ENCODE measurements at regions not wholly inside any gene's neighbourhood (a gene's known extent, or its start where the extent isn't known, plus 50 kb on each side); places are given as distances from the start of the nearest gene placed in this dataset.
"Not testable (repeated sequence)": the region's sequence is repeated elsewhere in the genome, so short reads cannot be mapped to it uniquely, and the experiment has no call there.

- DNase-seq (ENCODE audit: low read depth) = no peak
Observed at GRCh38 chrX:46168254-46168653, 377.0 kb downstream of the ZNF674 start.

DNA sequence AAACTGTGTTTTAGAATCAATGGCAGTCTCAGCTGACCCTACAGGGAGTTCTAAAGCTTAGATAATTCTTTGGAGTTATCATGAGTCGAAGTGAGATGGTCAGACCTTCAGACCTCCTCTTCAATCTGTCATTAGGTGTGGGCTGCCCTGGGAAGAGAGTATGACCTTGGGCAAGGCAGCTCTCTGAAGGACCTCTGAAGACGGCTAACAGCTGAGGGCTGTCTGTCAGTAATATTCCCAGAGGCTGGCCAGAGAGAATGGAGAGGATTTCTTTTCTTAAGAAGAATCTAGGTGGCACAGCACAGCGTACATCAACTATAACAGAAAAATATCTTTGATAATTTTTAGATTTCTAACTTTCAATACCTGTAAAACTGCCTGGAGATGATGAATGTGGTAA, 379.4 kb downstream of the ZNF674 start:
- DNase-seq (ENCODE audit: low read depth) = no peak

DNA sequence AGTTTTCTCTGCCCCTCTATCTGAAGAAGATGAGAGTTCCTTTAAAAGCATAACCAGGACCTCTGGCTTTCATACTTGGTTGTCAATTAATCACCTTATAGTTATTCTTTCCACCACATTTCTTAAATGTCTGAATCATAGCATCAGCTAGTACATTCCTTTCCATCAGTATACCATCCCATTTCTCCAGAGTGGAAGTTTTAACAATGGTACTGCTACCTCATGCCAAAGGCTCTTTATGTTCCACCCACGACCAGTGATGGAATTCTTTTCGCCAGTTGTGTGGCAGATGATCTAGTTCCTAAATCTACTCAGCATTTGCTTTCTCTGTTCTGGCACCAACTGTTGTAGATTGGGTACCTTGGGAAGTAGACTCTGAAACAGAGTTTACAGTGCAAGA, 379.8 kb downstream of the ZNF674 start:
- peak; percentile 63 for DNase-seq (ENCODE audit: low read depth)

DNA sequence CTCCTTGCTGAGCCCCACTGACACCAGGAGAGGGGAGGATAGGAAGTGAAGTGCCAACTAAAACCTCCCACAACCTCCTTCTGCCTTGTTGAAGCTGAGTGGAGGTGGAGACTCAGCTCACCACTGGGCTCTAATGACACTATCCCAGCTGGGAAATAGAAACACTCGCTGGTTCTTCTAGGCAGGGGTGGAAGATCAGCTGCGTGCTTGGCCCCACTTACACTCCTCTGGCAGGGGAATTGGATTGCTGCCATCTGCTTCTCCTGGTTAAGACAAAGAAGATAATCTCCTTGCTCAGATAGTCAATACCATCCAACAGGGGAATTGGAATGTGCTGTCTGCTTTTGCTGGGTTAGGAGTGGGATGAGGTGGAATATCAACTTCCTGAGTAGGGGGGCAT, 392.5 kb downstream of the ZNF674 start:
- DNase-seq (ENCODE audit: low read depth) = no peak

GRCh38 chrX:46151332-46151731, 393.9 kb downstream of the ZNF674 start:
- DNase-seq (ENCODE audit: low read depth) = not testable (repeated sequence)

DNA sequence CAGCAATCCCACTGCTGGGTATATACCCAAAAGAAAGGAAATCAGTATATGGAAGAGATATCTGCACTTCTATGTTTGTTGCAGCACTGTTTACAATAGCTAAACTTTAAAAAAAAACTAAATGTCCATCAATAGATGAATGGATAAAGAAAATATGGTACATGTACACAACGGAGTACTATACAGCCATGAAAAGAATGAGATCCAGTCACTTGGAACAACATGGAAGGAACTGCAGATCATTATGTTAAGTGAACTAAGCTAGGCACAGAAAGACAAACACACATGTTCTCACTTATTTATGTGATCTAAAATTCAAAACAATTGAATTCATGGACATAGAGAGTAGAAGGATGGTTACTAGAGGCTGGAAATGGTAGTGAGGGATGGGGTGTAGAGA, 400.7 kb downstream of the ZNF674 start:
- DNase-seq (ENCODE audit: low read depth) = no peak

GRCh38 chrX:46140272-46140671, 404.9 kb downstream of the ZNF674 start:
- DNase-seq (ENCODE audit: low read depth) = peak; percentile 58

GRCh38 chrX:46130247-46130646, 415.0 kb downstream of the ZNF674 start:
- DNase-seq (ENCODE audit: low read depth) = no peak

DNA sequence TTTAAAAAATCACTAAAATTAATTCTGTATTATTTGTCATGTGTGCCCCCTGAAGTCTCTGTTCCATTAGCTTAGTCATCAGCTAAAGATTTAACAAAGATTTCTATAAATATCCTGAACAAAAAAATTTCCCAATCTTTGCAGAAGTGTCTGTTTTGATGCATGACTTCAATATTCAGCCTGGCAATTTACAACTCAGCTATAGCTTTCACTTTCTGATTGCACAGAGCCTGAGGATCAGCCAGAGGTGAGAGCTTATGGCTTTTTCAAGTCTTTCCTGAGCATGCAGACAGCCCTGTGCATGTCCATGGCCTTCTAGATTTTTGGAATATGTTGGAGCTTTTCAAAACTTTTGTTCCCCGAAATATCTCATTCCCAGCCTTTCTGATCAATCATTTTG, 420.1 kb downstream of the ZNF674 start:
- peak; percentile 12 for DNase-seq (ENCODE audit: low read depth)

- no peak for DNase-seq (ENCODE audit: low read depth)
Observed at GRCh38 chrX:46117234-46117633, 428.0 kb downstream of the ZNF674 start.

DNA sequence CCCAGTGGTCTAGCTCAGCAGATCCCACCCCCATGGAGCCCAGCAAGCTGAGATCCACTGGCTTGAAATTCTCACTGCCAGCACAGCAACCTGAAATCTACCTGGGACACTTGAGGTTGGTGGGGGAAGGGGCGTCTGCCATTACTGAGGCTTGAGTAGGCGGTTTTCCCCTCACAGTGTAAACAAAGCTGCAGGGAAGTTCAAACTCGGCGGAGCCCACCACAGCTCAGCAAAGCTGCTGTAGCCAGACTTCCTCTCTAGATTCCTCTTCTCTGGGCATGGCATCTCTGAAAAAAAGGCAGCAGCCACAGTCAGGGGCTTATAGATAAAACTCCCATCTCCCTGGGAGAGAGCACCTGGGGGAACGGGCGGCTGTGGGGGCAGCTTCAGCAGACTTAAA, 457.9 kb downstream of the ZNF674 start:
- not testable (repeated sequence) for DNase-seq (ENCODE audit: low read depth)

DNA sequence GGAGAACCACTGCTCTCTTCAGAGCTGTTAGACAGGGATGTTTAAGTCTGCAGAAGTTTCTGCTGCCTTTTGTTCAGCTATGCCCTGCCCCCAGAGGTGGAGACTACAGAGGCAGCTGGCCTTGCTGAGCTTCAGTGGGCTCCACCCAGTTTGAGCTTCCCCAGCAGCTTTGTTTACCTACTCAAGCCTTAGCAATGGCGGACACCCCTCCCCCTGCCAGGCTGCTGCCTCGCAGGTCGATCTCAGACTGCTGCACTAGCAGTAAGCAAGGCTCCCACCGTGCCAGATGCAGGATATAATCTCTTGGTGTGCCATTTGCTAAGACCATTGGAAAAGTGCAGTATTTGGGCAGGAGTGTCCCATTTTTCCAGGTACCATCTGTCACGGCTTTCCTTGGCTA, 465.1 kb downstream of the ZNF674 start:
- not testable (repeated sequence) for DNase-seq (ENCODE audit: low read depth)

DNA sequence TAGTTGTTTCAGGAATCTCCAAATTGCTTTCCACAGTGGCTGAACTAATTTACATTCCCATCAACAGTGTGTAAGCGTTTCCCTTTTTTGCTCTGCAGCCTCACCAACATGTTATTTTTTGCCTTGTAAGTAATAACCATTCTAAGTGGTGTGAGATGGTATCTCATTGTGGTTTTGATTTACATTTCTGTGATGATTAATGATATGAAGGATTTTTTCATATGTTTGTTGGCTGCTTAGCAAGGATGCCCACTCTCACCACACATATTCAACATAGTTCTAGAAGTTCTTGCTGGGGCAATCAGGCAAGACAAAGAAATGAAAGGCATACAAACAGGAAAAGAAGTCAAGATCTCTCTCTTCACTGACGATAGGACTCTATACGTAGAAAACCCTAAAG, 472.4 kb downstream of the ZNF674 start:
- DNase-seq (ENCODE audit: low read depth) = peak; percentile 1

- no peak for DNase-seq (ENCODE audit: low read depth)
Observed at GRCh38 chrX:46072372-46072771, 472.8 kb downstream of the ZNF674 start.

GRCh38 chrX:46070421-46070820, 474.8 kb downstream of the ZNF674 start:
- DNase-seq (ENCODE audit: low read depth) = no peak

DNA sequence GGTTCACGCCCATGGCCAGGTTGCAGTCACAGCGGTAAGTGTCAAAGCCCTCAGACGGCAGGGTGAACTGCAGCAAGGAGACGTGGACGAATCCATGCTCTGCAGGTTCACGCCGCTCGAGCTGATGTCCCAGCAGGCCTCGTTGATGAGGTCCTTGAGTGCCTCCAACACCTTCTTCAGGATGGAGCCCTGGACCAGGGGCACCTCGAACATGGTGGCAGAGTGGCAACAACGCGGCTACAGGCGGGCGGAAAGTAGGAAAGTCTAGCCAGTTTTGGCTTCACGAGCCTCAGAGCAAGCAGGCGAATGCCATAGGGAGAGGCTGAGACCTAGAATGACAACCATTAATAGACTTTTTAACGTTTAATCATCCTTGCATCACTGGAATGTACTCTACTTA, 485.9 kb downstream of the ZNF674 start:
- no peak for DNase-seq (ENCODE audit: low read depth)

DNA sequence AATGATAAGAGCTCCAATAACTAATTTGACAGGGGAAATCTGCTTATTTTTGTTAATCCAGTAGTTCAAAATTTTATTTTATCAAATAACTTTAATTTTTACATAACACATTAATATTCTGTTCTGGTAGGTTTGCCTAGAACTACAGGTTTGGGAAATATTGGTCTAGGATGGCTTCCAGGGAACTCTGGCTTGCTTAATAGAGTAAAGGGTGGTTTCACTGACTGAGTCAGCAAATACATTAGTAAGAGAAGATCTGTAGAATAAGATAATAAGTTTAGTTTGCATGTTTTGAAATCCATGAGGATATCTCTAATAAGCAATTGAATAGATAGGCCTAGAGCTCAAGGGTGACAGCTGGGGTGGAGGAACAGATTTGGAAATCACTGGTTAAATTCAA, 500.7 kb downstream of the ZNF674 start:
- peak; percentile 36 for DNase-seq (ENCODE audit: low read depth)

GRCh38 chrX:46040001-46040400, 505.2 kb downstream of the ZNF674 start:
- no peak for DNase-seq (ENCODE audit: low read depth)

DNA sequence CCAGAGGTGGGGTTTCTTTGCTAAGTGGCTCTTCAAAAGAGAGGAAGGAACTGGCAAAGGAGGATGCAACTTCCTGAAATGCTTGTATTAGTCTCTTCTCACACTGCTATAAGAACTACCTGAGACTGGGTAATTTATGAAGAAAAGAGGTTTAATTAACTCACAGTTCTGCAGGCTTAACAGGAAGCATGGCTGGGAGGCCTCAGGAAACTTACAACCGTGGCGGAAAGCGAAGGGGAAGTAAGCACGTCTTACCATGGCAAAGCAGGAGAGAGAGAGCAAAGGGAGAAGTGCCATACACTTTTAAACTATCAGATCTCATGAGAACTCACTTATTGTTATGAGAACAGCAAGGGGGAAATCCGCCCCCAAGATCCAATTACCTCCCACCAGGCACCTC, 505.7 kb downstream of the ZNF674 start:
- no peak for DNase-seq (ENCODE audit: low read depth)

- peak; percentile 41 for DNase-seq (ENCODE audit: low read depth)
Observed at GRCh38 chrX:46036508-46036907, 508.7 kb downstream of the ZNF674 start.

DNA sequence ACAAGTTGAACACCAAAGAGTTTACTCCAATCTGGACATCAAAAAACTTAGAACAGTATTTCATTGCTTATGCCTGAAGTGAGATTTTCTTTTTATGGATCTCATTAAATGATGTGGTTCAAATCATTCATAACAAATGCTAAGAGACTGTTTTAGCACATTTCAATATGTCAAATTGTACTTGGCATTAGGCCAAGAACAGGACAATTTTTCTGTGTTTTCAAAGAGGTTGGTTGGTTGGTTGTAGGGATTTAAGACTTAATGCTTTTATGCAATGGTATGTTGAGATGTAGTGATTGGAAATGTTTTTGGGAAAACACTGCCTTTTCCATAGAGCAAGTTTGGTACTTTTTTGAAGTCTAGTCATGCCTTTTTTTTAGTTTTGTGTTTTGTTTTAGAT, 510.4 kb downstream of the ZNF674 start:
- DNase-seq (ENCODE audit: low read depth) = no peak

DNA sequence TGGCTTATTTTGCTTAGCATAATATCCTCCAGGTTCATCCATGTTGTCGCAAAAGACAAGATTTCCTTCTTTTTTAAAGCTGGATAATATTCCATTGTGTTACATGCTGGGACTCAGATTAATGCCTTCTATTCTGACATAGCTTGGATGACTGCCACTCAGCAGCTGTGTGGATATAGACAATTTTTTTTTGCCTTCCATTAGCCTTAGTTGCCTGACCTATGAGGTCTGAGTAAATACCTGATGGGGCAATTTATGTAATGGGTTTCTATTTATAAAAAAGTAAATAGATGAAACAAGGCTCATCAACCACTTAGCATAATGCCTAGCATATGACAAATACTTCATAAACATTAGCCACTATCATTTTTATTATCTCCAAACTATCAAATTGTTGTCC, 515.4 kb downstream of the ZNF674 start:
- no peak for DNase-seq (ENCODE audit: low read depth)

GRCh38 chrX:46016296-46016695, 528.9 kb downstream of the ZNF674 start:
- no peak for DNase-seq (ENCODE audit: low read depth)

GRCh38 chrX:46015653-46016052, 529.6 kb downstream of the ZNF674 start:
- no peak for DNase-seq (ENCODE audit: low read depth)
